Astrocyte of the cerebellum (primary cell): ENCODE measurements at regions not wholly inside any gene's neighbourhood (a gene's known extent, or its start where the extent isn't known, plus 50 kb on each side); places are given as distances from the start of the nearest gene placed in this dataset.

Experiments
- DNase-seq: peaks from one replicate; pipeline ENCODE4 v3.0.0-alpha.2; 2011; ENCODE audit warnings: low read depth
- H3K4me3 ChIP-seq: 2 replicates; pipeline ENCODE4 v1.5.1; 2011; ENCODE audit warnings: mild to moderate bottlenecking, low read depth, low read length, moderate library complexity
- in situ Hi-C: cut with HindIII; loops from 2 replicates; pipeline ENCODE4 v1.10.0; 2017; ENCODE audit warnings: low sequenced_read_pairs
- TF ChIP-seq, protein P1 (sequence below): IDR thresholded peaks from 2 replicates; pipeline ENCODE4 v1.5.1; 2012; ENCODE audit warnings: low read length, low read depth, moderate library complexity, mild to moderate bottlenecking; ENCODE audit errors: missing control alignments

DNA sequence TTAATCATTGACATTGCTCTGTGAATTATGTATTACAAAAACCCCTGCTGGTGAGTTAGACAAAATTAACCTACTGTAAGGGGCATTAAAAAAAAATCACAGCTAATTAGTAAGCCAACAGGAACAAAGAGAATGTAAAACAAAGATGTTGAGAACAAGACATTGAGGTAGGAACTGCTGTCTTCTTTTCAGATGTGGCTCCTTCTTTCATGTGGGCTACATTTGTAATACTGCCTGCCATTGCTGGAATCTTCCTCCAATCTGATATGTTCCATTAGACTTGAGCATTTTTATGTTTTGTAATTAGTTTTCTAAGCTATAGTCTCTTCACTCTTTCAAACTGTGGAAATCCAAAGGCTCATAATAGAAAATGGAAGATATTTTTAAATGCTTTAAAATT lies 353.0 kb downstream of the ADGRL2 start:
- H3K4me3 ChIP-seq, result no peak overlapping the region
- no peak for DNase-seq
- TF ChIP-seq, protein P1, sequence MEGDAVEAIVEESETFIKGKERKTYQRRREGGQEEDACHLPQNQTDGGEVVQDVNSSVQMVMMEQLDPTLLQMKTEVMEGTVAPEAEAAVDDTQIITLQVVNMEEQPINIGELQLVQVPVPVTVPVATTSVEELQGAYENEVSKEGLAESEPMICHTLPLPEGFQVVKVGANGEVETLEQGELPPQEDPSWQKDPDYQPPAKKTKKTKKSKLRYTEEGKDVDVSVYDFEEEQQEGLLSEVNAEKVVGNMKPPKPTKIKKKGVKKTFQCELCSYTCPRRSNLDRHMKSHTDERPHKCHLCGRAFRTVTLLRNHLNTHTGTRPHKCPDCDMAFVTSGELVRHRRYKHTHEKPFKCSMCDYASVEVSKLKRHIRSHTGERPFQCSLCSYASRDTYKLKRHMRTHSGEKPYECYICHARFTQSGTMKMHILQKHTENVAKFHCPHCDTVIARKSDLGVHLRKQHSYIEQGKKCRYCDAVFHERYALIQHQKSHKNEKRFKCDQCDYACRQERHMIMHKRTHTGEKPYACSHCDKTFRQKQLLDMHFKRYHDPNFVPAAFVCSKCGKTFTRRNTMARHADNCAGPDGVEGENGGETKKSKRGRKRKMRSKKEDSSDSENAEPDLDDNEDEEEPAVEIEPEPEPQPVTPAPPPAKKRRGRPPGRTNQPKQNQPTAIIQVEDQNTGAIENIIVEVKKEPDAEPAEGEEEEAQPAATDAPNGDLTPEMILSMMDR, result no peak
- in situ Hi-C loops, result no loop called here

GRCh38 chr1:82153272-82153629 lies 352.5 kb downstream of the ADGRL2 start:
- no peak for DNase-seq
- H3K4me3 ChIP-seq, result no peak overlapping the region
- in situ Hi-C loops, result no loop called here
- TF ChIP-seq, protein P1, result no peak

GRCh38 chr1:82152356-82153271 lies 351.9 kb downstream of the ADGRL2 start:
- no peak for DNase-seq
- H3K4me3 ChIP-seq, result no peak overlapping the region
- in situ Hi-C loops, result no loop called here
- TF ChIP-seq, protein P1, result no peak

GRCh38 chr1:82145656-82146055 lies 344.9 kb downstream of the ADGRL2 start:
- in situ Hi-C loops, result no loop called here
- no peak for DNase-seq
- TF ChIP-seq, protein P1, result no peak
- H3K4me3 ChIP-seq, result no peak overlapping the region

GRCh38 chr1:82143108-82143833 lies 342.5 kb downstream of the ADGRL2 start:
- H3K4me3 ChIP-seq, result no peak overlapping the region
- in situ Hi-C loops, result no loop called here
- no peak for DNase-seq
- TF ChIP-seq, protein P1, result no peak

DNA sequence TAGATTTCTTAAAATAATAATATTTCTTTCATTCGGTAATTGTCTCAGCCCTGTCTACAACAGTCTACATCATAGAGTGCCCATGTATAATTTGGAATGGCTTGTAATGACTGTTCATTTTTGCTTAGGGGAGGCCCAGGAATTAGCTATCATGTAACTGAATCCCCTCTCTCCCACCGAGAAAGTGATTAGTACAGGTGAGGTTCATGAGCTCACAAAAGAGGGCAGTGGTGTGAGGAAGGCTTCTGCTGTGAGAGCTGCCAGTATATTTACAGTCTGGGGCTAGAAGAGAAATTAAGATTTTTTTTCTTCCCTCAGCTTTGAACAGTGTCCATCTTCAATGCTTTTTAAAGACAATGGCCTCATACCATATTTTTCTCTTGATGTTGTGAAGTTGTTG lies 340.7 kb downstream of the ADGRL2 start:
- TF ChIP-seq, protein P1, result no peak
- DNase-seq, result no peak
- in situ Hi-C loops, result no loop called here

More for the DNA sequence above, 340.7 kb downstream of the ADGRL2 start:
- no peak overlapping the region for H3K4me3 ChIP-seq
